K562 (cell line): ENCODE measurements at regions not wholly inside any gene's neighbourhood (a gene's known extent, or its start where the extent isn't known, plus 50 kb on each side); places are given as distances from the start of the nearest gene placed in this dataset.

Experiments
- ATAC-seq: fragments of 200-7000 bp; cut with Tn5 transposase; 3 replicates; pipeline ENCODE4 v1.9.1; 2020; ENCODE audit warnings: moderate library complexity
- BruUV-seq: library from RNA; stranded (reverse); fragments of 400-500 nt; replicated peaks from 2 replicates; lab custom pipeline; 2021; lab: Mats Ljungman, UMichigan
- CTCF ChIA-PET: fragments of 300-600 bp; formaldehyde crosslinking; extraction: SDS; loops from one replicate; lab custom pipeline; 2021; ENCODE audit warnings: low intra/inter-chr PET ratio; lab: Yijun Ruan, JAX
- POLR2A ChIA-PET: fragments of 300-600, 350-650 bp; sonication (Branson Sonifier 250); formaldehyde crosslinking; extraction: SDS; loops from one replicate; lab custom pipeline; 2021; ENCODE audit warnings: antibody characterized with exemption, inconsistent platforms; lab: Yijun Ruan, JAX
- DNase-seq, 4 experiments: peaks; one replicate each; pipeline versions ENCODE4 v3.0.0 to v3.0.0-alpha.2; 2011 to 2018; ENCODE audit warnings: low spot score in 3 of 4, mixed read lengths in 3 of 4; ENCODE audit errors: extremely low read depth in 1 of 4
- FAIRE-seq: peaks from 2 replicates; lab custom pipeline; 2011; peaks lifted over from hg19 to GRCh38; lab: Jason Lieb, UNC
- H2AFZ ChIP-seq: 2 replicates; pipeline ENCODE4 v1.6.0; 2011; ENCODE audit warnings: low read depth, low read length, control low read depth, inconsistent platforms
- H3K27ac ChIP-seq: fragments of 200-600 bp; 3 replicates; pipeline ENCODE4 v1.8.0; 2011; ENCODE audit warnings: low read depth, mild to moderate bottlenecking, control low read depth, inconsistent platforms, low read length, moderate library complexity, mixed read lengths; ENCODE audit errors: extremely low read depth
- H3K27me3 ChIP-seq, 2 experiments: fragments of 300-600 bp in 1 of 2; 2 replicates in 1 of 2; 3 replicates in 1 of 2; pipeline versions ENCODE4 v1.6.0 to v1.8.0; 2011; ENCODE audit warnings: inconsistent platforms in 2 of 2, low read length in 2 of 2, mild to moderate bottlenecking in 1 of 2, mixed read lengths in 1 of 2, moderate library complexity in 1 of 2; ENCODE audit not compliant: control insufficient read depth in 2 of 2, insufficient read depth in 2 of 2
- H3K36me3 ChIP-seq: fragments of 300-600 bp; 3 replicates; pipeline ENCODE4 v1.8.0; 2011; ENCODE audit warnings: mild to moderate bottlenecking, low read length, inconsistent platforms; ENCODE audit not compliant: control insufficient read depth, insufficient read depth
- H3K4me1 ChIP-seq, 2 experiments: fragments of 200-600 bp in 1 of 2; replicated peaks in 1 of 2; 2 replicates in 1 of 2; 3 replicates in 1 of 2; pipeline versions ENCODE4 v1.5.1 to v1.8.0; 2011; ENCODE audit warnings: inconsistent platforms in 2 of 2, low read length in 2 of 2, mild to moderate bottlenecking in 1 of 2, mixed read lengths in 1 of 2, moderate library complexity in 1 of 2; ENCODE audit not compliant: control insufficient read depth in 2 of 2, insufficient read depth in 2 of 2
- H3K4me2 ChIP-seq: 2 replicates; pipeline ENCODE4 v1.6.1; 2011; ENCODE audit warnings: low read length, control low read depth, inconsistent platforms, mixed read lengths; ENCODE audit not compliant: insufficient read depth
- H3K4me3 ChIP-seq: fragments of 200-600 bp; sonication (generic), shearing (Covaris generic); 2 replicates; pipeline ENCODE4 v1.5.1; 2016; ENCODE audit warnings: control low read depth, inconsistent platforms
- H3K79me2 ChIP-seq: fragments of 200-600 bp; 3 replicates; pipeline ENCODE4 v1.8.0; 2011; ENCODE audit warnings: low read length, inconsistent platforms; ENCODE audit not compliant: control insufficient read depth, insufficient read depth
- H3K9ac ChIP-seq, 2 experiments: 2 replicates each; pipeline versions ENCODE4 v1.6.0 to v1.6.1; 2011; ENCODE audit warnings: low read depth in 2 of 2, low read length in 2 of 2, control low read depth in 1 of 2, inconsistent platforms in 1 of 2, mild to moderate bottlenecking in 1 of 2, mixed read lengths in 1 of 2; ENCODE audit not compliant: insufficient read depth in 1 of 2
- H3K9me1 ChIP-seq: one replicate; pipeline ENCODE4 v1.6.0; 2011; ENCODE audit warnings: inconsistent platforms, mild to moderate bottlenecking, low read length, moderate library complexity; ENCODE audit not compliant: control insufficient read depth, insufficient read depth
- H3K9me3 ChIP-seq: replicated peaks from 2 replicates; pipeline ENCODE4 v1.5.1; 2011; ENCODE audit warnings: low read depth, low read length, inconsistent platforms; ENCODE audit not compliant: control insufficient read depth, insufficient read depth
- H4K20me1 ChIP-seq: replicated peaks from 2 replicates; pipeline ENCODE4 v1.6.1; 2011; ENCODE audit warnings: low read length, inconsistent platforms, mixed read lengths; ENCODE audit not compliant: control insufficient read depth, insufficient read depth
- BCL6 ChIP-seq: fragments of 250-450 bp; sonication (Bioruptor Pico); IDR thresholded peaks from 2 replicates; pipeline ENCODE4 v1.4.0; 2020
- DACH1 ChIP-seq: fragments of 450-650 bp; IDR thresholded peaks from 2 replicates; pipeline ENCODE4 v1.6.1; 2018; ENCODE audit not compliant: partially characterized antibody
- DPF2 ChIP-seq: fragments of 450-650 bp; IDR thresholded peaks from 2 replicates; pipeline ENCODE4 v1.6.1; 2016
- KDM5B ChIP-seq: fragments of 200-600 bp; sonication (generic); IDR thresholded peaks from 2 replicates; pipeline ENCODE4 v1.6.1; 2012; ENCODE audit warnings: low read depth, mild to moderate bottlenecking, moderate library complexity, low read length, control low read depth, inconsistent platforms; ENCODE audit not compliant: insufficient replicate concordance
- KLF10 ChIP-seq: fragments of 250-450 bp; sonication (Bioruptor Pico); IDR thresholded peaks from 2 replicates; pipeline ENCODE4 v1.6.1; 2021; ENCODE audit warnings: matching md5 sums
- MCM5 ChIP-seq: fragments of 450-650 bp; IDR thresholded peaks from 2 replicates; pipeline ENCODE4 v1.6.1; 2016; ENCODE audit warnings: low read depth
- NFIC ChIP-seq: fragments of 450-650 bp; IDR thresholded peaks from 2 replicates; pipeline ENCODE4 v1.6.1; 2017; ENCODE audit warnings: mild to moderate bottlenecking, inconsistent platforms
- RUNX1 ChIP-seq: sonication (generic); IDR thresholded peaks from 2 replicates; pipeline ENCODE4 v1.6.1; 2016; ENCODE audit warnings: antibody characterized with exemption, low read depth
- TRIM28 ChIP-seq: fragments of 450-650 bp; IDR thresholded peaks from 2 replicates; pipeline ENCODE4 v1.6.1; 2017
- ZNF143 ChIP-seq: sonication (generic); formaldehyde crosslinking; IDR thresholded peaks from 2 replicates; pipeline ENCODE4 v1.9.0; 2022; ENCODE audit warnings: mild to moderate bottlenecking, missing genetic modification reagents
- ZNF830 ChIP-seq: fragments of 250-450 bp; sonication (Bioruptor Pico); IDR thresholded peaks from 2 replicates; pipeline ENCODE4 v1.5.0; 2021; ENCODE audit warnings: mild to moderate bottlenecking
- WGBS: fragments of 100-300 bp; shearing (Covaris generic); methylation state at CpG from one replicate; pipeline ENCODE4 v1.1.6; 2016; ENCODE audit warnings: low coverage, mixed read lengths; ENCODE audit not compliant: insufficient coverage; ENCODE audit errors: missing lambda C conversion rate; 5-methylcytosine and 5-hydroxymethylcytosine counted together
- in situ Hi-C: fragments of 300-500 bp; cut with MboI; formaldehyde crosslinking; loops from 4 replicates; pipeline ENCODE4 v1.15.0; 2018; ENCODE audit warnings: inconsistent platforms, mixed read lengths
- intact Hi-C: fragments of 100-400 bp; cut with micrococcal nuclease; formaldehyde crosslinking; loops from 2 replicates; pipeline ENCODE4 v1.14.2; 2022
- TF ChIP-seq, protein P1 (sequence below): fragments of 250-450 bp; sonication (Bioruptor Pico); IDR thresholded peaks from 2 replicates; pipeline ENCODE4 v1.8.0; 2021; ENCODE audit warnings: moderate library complexity, mild to moderate bottlenecking, inconsistent platforms
- TF ChIP-seq, protein P2 (sequence below): fragments of 450-650 bp; formaldehyde crosslinking; conservative IDR thresholded peaks from 2 replicates; pipeline ENCODE4 v1.4.0; 2022; ENCODE audit warnings: mild to moderate bottlenecking, missing genetic modification characterization
- TF ChIP-seq, protein P3 (sequence below): fragments of 250-450 bp; sonication (Bioruptor Pico); IDR thresholded peaks from 2 replicates; pipeline ENCODE4 v1.5.0; 2020; ENCODE audit warnings: mild to moderate bottlenecking, borderline replicate concordance
- TF ChIP-seq, protein P4 (sequence below): fragments of 450-650 bp; formaldehyde crosslinking; IDR thresholded peaks from 2 replicates; pipeline ENCODE4 v1.4.0; 2022; ENCODE audit warnings: mild to moderate bottlenecking, moderate library complexity
- TF ChIP-seq, protein P5 (sequence below): fragments of 450-650 bp; IDR thresholded peaks from 2 replicates; pipeline ENCODE4 v1.6.1; 2017; ENCODE audit warnings: antibody characterized with exemption
- TF ChIP-seq, protein P6 (sequence below): IDR thresholded peaks from 2 replicates; pipeline ENCODE4 v1.6.1; 2012; ENCODE audit warnings: low read depth, low read length, improper control_type of control experiment, borderline replicate concordance

DNA sequence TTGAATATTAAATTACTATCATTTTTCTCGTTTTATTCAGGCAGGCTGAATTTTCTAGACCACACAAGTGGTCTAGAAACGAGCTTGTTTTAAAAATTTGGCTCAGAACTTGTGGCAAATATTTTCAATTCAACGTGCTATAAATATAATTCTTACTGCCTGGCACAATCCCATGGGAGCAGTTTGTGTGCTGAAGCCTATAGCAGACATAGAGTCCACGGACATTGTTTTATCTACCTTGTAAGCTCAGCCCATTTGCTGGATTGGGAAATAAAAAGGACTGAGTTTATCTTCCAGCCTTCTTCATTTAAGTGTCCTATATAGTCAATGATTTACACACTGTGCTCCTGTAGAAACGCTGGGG, 103.4 kb downstream of the ZBTB18 start:
- 0% methylated on average over 5 of the region's 5 CpGs for WGBS
- Histone ChIP-seq H3K27ac (no peak overlapping the region), H3K9me1 (no peaks in the 10 kb centered on the region), H3K79me2 (no peaks in the 10 kb centered on the region), H3K36me3 (no peaks in the 10 kb centered on the region), H3K9ac (no peak overlapping the region), H3K4me1 (peaks cover 0 to 6% of the 10 kb centered on the region in 2 experiments; a peak in 1 of 5 replicates), H2AFZ (no peak overlapping the region), H3K4me3 (no peak overlapping the region), H4K20me1 (no peaks in the 10 kb centered on the region), H3K27me3 (peaks cover 34 to 35% of the 10 kb centered on the region in 2 experiments), H3K4me2 (no peak overlapping the region), H3K9me3 (no peaks in the 10 kb centered on the region)
- FAIRE-seq, result no peak
- intact Hi-C loops (no loop called here), in situ Hi-C loops (no loop called here)
- no peak for DNase-seq
- POLR2A ChIA-PET, result interaction anchor here (0.5 kb wide), 1 partner anchor 48 kb away, joined by 3 read pairs; no protein-coding TSS in a partner anchor
- BruUV-seq, result no TSS peak
- no peak for ATAC-seq
- CTCF ChIA-PET, result no interaction called here
- TF ChIP-seq, protein P1, sequence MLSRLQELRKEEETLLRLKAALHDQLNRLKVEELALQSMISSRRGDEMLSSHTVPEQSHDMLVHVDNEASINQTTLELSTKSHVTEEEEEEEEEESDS (CRISPR knock-in tag), result no peak
- TF ChIP-seq, protein P2, sequence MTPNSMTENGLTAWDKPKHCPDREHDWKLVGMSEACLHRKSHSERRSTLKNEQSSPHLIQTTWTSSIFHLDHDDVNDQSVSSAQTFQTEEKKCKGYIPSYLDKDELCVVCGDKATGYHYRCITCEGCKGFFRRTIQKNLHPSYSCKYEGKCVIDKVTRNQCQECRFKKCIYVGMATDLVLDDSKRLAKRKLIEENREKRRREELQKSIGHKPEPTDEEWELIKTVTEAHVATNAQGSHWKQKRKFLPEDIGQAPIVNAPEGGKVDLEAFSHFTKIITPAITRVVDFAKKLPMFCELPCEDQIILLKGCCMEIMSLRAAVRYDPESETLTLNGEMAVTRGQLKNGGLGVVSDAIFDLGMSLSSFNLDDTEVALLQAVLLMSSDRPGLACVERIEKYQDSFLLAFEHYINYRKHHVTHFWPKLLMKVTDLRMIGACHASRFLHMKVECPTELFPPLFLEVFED, result no peak
- no peak for TF ChIP-seq ZNF143 (CRISPR knock-in tag)
- TF ChIP-seq DACH1, result no peak
- TF ChIP-seq, protein P3, sequence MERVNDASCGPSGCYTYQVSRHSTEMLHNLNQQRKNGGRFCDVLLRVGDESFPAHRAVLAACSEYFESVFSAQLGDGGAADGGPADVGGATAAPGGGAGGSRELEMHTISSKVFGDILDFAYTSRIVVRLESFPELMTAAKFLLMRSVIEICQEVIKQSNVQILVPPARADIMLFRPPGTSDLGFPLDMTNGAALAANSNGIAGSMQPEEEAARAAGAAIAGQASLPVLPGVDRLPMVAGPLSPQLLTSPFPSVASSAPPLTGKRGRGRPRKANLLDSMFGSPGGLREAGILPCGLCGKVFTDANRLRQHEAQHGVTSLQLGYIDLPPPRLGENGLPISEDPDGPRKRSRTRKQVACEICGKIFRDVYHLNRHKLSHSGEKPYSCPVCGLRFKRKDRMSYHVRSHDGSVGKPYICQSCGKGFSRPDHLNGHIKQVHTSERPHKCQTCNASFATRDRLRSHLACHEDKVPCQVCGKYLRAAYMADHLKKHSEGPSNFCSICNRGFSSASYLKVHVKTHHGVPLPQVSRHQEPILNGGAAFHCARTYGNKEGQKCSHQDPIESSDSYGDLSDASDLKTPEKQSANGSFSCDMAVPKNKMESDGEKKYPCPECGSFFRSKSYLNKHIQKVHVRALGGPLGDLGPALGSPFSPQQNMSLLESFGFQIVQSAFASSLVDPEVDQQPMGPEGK (CRISPR knock-in tag), result no peak
- no peak for TF ChIP-seq DPF2
- no peak for TF ChIP-seq NFIC
- TF ChIP-seq, protein P4, sequence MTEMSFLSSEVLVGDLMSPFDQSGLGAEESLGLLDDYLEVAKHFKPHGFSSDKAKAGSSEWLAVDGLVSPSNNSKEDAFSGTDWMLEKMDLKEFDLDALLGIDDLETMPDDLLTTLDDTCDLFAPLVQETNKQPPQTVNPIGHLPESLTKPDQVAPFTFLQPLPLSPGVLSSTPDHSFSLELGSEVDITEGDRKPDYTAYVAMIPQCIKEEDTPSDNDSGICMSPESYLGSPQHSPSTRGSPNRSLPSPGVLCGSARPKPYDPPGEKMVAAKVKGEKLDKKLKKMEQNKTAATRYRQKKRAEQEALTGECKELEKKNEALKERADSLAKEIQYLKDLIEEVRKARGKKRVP (CRISPR knock-in tag), result no peak
- TF ChIP-seq, protein P5, sequence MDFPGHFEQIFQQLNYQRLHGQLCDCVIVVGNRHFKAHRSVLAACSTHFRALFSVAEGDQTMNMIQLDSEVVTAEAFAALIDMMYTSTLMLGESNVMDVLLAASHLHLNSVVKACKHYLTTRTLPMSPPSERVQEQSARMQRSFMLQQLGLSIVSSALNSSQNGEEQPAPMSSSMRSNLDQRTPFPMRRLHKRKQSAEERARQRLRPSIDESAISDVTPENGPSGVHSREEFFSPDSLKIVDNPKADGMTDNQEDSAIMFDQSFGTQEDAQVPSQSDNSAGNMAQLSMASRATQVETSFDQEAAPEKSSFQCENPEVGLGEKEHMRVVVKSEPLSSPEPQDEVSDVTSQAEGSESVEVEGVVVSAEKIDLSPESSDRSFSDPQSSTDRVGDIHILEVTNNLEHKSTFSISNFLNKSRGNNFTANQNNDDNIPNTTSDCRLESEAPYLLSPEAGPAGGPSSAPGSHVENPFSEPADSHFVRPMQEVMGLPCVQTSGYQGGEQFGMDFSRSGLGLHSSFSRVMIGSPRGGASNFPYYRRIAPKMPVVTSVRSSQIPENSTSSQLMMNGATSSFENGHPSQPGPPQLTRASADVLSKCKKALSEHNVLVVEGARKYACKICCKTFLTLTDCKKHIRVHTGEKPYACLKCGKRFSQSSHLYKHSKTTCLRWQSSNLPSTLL, result no peak
- TF ChIP-seq RUNX1, result no peak
- no peak for TF ChIP-seq MCM5
- TF ChIP-seq KLF10 (CRISPR knock-in tag), result no peak
- TF ChIP-seq ZNF830, result no peak
- no peak for TF ChIP-seq KDM5B
- no peak for TF ChIP-seq BCL6
- TF ChIP-seq TRIM28, result no peak
- TF ChIP-seq, protein P6, sequence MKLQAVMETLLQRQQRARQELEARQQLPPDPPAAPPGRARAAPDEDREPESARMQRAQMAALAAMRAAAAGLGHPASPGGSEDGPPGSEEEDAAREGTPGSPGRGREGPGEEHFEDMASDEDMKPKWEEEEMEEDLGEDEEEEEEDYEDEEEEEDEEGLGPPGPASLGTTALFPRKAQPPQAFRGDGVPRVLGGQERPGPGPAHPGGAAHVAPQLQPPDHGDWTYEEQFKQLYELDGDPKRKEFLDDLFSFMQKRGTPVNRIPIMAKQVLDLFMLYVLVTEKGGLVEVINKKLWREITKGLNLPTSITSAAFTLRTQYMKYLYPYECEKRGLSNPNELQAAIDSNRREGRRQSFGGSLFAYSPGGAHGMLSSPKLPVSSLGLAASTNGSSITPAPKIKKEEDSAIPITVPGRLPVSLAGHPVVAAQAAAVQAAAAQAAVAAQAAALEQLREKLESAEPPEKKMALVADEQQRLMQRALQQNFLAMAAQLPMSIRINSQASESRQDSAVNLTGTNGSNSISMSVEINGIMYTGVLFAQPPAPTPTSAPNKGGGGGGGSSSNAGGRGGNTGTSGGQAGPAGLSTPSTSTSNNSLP, result no peak
